NCI-H82 (cell line): ENCODE measurements at regions not wholly inside any gene's neighbourhood (a gene's known extent, or its start where the extent isn't known, plus 50 kb on each side); places are given as distances from the start of the nearest gene placed in this dataset.

Source experiments
- DNase-seq: peaks from one replicate; lab custom pipeline; 2025; lab: John Stamatoyannopoulos, UW

DNA sequence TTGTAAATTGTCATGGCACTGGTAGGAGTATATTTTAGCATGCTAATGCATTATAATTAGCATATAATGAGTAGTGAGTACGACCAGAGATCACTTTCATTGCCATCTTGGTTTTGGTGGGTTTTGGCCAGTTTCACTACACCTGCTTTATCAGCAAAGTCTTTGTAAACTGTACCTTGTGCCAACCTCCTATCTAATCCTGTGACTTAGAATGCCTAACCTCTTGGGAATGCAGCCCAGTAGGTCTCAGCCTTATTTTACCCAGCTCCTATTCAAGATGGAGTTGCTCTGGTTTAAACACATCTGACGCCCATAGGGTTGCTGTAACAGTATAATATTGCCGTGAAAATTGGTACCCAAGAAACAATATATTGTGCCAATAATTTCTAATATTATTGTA lies 159.4 kb downstream of the MAGEB5 start:
- DNase-seq: no peak

DNA sequence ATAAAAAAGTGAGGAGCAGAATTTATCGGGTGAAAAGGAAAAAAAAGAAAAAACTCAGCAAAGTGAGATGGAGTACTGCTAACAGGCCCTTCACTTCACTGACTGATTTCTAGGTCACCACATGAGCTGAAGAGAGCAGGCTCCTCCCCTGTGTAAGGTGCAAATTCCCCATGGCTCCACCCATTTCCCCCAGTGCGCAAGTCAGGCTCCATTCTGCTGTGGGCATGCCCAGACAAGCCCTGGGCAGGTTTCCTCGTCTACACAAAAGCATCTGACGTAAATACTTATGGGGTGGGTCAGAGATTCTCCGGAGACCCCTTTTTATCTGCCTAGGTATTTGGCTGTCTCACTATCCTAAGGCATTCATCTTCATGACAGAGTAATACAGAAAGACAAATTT lies 157.9 kb downstream of the MAGEB5 start:
- DNase-seq: no peak

DNA sequence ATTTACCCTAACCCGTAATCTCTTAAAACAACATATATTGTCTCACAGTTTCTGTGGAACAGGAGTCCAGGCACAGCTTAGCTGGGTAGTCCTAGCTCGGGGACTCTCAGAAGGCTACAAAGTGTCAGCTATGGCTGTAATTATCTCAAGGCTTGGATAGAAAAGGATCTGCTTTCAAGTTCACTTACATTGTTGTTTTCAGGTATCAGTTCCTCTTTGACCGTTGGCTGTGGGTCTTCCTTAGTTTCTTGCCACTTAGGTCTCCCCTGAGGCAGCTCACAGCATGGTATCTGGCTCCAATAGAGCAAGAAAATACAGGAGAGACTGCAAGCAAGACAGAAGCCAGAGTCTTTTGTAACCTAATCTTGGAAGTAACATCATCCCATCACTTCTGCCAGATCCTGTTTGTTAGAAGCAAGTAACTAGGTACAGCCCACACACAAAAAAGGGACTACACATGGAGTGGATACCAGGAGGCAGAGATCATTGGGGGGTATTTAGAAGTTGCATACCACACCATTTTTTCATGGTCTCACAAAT lies 137.0 kb downstream of the MAGEB5 start:
- DNase-seq: no peak

DNA sequence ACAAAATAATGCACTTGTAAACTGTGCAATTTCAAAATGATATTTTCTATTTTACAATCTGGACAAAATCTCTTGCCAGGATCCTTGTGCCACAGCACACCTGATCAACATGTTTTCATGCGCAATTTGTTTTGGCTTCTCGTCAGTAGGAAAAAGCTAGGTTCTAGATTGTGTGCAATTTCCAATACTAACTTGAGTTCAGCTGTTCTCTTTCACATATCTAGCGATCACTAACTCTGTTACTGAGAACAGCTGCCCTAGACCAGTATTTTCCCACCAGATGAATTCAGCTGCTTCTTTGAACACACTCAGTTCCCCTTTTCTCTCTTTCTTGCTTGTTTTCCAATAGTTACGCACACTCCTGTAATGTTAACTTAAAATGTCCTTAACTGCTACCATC lies 131.2 kb downstream of the MAGEB5 start:
- no peak for DNase-seq

DNA sequence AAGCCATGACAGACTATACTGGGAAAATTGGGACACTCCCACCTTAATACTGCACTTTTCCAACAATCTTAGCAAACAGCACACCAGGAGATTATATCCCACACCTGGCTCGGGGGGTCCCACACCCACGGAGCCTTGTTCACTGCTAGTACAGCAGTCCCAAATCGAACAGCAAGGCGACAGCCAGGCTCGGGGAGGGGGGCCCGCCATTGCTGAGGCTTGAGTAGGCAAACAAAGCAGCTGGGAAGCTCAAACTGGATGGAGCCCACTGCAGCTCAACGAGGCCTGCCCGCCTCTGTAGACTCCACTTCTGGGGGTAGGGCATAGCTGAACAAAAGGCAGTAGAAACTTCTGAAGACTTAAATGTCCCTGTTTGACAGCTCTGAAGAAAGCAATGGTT lies 118.3 kb downstream of the MAGEB5 start:
- DNase-seq: no peak

DNA sequence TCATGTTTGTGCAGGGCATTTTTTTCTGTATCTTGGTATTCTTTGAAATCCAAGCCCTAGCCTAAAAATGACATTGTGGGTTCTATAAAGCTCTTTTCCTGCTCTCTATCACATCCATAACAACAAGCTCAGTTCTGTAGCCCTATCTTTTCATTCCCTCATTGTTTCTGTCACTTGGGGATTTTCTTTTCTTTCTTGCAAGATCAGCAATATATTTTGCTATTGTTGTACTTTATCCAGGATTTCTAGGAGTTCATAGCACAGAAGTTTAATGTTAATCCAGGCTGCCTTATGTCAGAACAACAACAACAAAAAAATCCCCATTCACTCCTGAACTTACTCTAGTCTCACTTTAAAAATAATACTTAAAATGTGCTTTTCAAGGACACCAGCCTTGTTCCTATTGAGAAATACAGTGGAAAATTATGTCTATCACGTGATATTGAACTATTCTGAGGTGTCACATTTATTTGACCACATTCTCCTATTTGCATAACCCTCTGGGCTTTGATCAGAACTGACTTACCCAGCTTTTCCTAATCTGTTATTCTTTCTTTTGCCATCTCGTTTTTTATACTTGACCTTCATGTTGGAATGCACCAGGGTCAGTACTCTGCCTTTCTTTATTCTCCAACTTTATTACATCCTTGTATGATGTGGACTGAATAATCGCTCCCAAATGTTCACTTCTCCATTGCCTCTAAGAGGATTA lies 112.8 kb downstream of the MAGEB5 start:
- DNase-seq: no peak

DNA sequence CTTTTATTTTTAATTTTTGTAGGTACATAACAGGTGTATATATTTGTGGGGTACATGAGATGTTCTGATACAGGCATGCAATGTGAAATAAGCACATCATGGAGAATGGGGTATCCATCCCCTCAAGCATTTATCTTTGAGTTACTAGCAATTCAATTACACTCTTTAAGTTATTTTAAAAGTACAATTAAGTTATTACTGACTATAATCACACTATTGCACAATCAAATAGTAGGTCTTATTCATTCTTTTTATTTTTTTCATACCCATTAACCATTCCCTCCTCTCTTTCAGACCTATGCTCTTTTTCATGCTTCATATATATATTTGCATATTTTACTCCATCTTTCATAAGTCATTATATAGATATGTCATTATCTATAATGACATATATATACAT lies 93.3 kb downstream of the MAGEB5 start:
- DNase-seq: no peak

DNA sequence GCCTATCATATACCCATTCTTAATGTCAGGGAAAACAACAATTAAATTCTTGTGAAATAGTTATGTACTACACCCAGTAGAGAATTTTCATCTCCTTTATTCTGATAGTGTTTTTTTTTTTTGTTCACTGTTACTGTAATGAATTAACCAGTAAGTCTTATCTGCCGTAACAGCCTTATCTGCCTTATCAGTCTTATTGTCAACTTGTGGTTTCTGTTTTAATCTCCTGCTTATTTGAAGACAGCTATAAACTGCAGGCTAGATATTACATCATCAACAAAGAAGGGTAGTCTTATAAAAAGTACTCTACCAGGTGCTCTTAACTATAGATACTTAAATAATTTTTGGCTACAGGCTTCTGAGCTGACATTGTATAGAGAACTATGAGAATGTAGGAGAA lies 79.5 kb downstream of the MAGEB5 start:
- no peak for DNase-seq

DNA sequence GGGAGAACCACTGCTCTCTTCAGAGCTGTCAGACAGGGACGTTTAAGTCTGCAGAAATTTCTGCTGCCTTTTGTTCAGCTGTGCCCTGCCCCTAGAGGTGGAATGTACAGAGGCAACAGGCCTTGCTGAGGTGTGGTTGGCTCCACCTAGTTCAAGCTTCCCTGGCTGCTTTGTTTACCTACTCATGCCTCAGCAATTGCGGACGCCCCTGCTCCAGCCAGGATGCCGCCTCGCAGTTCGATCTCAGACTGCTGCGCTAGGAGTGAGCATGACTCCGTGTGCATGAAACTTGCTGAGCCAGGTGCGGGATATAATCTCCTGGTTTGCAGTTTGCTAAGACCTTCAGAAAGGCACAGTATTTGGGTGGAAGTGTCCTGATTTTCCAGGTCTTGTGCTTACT lies 70.9 kb downstream of the MAGEB5 start:
- no peak for DNase-seq
